ENCODE measurements at regions not wholly inside any gene's neighbourhood (a gene's known extent, or its start where the extent isn't known, plus 50 kb on each side); places are given as distances from the start of the nearest gene placed in this dataset.

DNA sequence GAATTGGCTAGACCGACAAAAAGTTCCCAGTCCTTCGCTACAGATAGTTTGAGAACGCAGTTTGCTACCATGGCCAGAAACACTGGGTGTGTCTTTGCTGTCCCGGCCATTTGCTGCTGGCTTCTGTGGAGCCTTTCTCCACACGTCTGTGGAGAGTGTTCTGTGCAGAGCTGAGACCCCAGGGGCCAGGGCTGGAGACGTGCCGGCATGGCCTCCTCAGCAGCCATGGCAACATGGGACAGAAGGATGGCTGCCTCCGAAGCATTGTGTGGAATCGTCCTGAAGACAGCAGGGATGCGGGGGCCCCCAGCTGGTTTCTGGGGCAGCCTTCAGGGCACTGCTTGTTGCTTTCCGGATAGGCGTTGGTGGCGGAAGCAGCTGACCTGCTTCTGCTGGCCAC lies 142.8 kb downstream of the GADD45G start:
- no peak for DNase-seq (ENCODE audit: low read depth)
- no peak for TF ChIP-seq CTCF (IDR thresholded peaks at IDR 0.05; ENCODE audit: insufficient read depth, low read depth, low read length, missing control alignments)
- no peak overlapping the region for H3K4me3 ChIP-seq (ENCODE audit: low read depth, low read length)

GRCh38 chr9:89748021-89748670 lies 143.3 kb downstream of the GADD45G start:
- H3K4me3 ChIP-seq (ENCODE audit: low read depth, low read length): no peak overlapping the region
- no peak for DNase-seq (ENCODE audit: low read depth)
- no peak for TF ChIP-seq CTCF (IDR thresholded peaks at IDR 0.05; ENCODE audit: insufficient read depth, low read depth, low read length, missing control alignments)

GRCh38 chr9:89748831-89749499 lies 144.2 kb downstream of the GADD45G start:
- peak; percentile 21 for DNase-seq (ENCODE audit: low read depth)
- no peak overlapping the region for H3K4me3 ChIP-seq (ENCODE audit: low read depth, low read length)
- no peak for TF ChIP-seq CTCF (IDR thresholded peaks at IDR 0.05; ENCODE audit: insufficient read depth, low read depth, low read length, missing control alignments)

DNA sequence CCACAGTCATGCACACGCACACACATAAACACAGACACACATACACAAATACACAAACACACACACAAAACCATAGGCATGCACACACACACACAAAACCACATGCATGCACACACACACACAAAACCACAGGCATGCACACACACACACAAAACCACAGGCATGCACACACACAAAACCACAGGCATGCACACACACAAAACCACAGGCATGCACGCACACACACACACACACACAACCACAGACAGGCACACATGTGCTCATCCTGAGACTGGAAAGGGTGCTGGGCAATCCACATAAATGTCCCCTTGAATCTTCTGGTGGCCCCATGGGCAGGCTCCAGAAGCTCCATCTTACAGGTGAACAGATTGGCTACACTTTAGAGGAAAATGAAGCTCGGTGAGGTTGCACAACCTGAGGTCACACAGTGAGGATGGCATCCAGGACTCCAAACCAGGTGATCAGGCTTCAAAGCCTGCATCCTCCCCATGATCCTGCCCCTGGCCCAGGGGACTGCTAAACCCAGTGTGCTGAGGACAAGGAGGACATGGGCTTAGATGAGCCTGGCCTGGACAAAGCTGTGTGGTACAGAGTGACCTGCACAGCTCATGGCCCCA lies 144.8 kb downstream of the GADD45G start:
- DNase-seq (ENCODE audit: low read depth): no peak
- no peak for TF ChIP-seq CTCF (IDR thresholded peaks at IDR 0.05; ENCODE audit: insufficient read depth, low read depth, low read length, missing control alignments)
- H3K4me3 ChIP-seq (ENCODE audit: low read depth, low read length): no peak overlapping the region

DNA sequence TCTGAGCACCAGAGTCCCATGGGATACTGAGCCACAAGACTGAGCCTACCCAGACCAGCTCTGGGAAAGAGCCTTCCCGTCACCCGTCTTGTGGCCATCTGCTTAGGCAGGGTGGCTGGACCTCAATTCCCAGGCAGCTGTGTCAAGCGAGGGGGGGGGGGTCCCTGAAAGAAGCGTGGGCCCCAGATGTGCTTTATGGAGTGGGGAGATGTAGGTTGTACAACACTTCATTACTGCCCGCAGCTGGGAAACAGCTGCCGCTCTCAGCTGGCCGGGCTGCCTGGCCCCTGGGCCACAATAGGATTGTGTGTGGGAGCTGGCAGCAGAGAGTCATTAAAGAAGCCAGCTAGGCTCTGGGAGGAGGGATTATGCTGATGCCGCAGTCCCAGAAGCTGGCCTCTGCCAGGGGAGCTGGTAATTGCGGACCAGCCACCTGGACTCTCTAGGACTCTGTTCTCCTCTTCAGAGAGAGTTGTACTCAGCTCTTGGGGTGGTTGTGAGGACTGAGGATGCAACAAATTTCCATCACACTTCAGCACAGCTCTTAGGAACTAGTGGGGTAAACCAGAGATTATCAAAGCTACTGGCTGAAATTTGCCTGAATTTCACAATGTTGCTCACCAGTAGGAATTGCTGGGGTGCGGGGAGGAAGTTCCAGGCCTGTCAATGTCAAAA lies 145.4 kb downstream of the GADD45G start:
- no peak for TF ChIP-seq CTCF (IDR thresholded peaks at IDR 0.05; ENCODE audit: insufficient read depth, low read depth, low read length, missing control alignments)
- DNase-seq (ENCODE audit: low read depth): no peak

GRCh38 chr9:89751079-89751825 lies 146.4 kb downstream of the GADD45G start:
- no peak for TF ChIP-seq CTCF (IDR thresholded peaks at IDR 0.05; ENCODE audit: insufficient read depth, low read depth, low read length, missing control alignments)
- DNase-seq (ENCODE audit: low read depth): peak; percentile 16

More for the DNA sequence above, 145.4 kb downstream of the GADD45G start:
- H3K4me3 ChIP-seq (ENCODE audit: low read depth, low read length): no peak overlapping the region

More at GRCh38 chr9:89751079-89751825, 146.4 kb downstream of the GADD45G start:
- no peak overlapping the region for H3K4me3 ChIP-seq (ENCODE audit: low read depth, low read length)

Data from GM12865 (cell line).